ENCODE measurements at regions not wholly inside any gene's neighbourhood (a gene's known extent, or its start where the extent isn't known, plus 50 kb on each side); places are given as distances from the start of the nearest gene placed in this dataset.

- TF ChIP-seq ATF2 (tag by site-specific recombination; IDR thresholded peaks at IDR 0.05; ENCODE audit: low read depth) (peak; percentile 81), ZBTB20 (tag by site-specific recombination; IDR thresholded peaks at IDR 0.05) (peak; percentile 65), ZFP69B (tag by site-specific recombination; IDR thresholded peaks at IDR 0.05) (no peak)
- ChIA-PET CTCF (no interaction called here), POLR2A (no interaction called here)
- H3K4me3 ChIP-seq (ENCODE audit: low read depth, low read length), result no peak overlapping the region
- H3K36me3 ChIP-seq (ENCODE audit: control insufficient read depth in 2 of 2, insufficient read depth in 1 of 2, low read length in 2 of 2), result no peaks in the 10 kb centered on the region
- no peak overlapping the region for H3K27ac ChIP-seq (ENCODE audit: extremely low read depth, low read depth, low read length)
- H3K9me3 ChIP-seq (ENCODE audit: control insufficient read depth, insufficient read depth, low read depth, low read length), result no peaks in the 10 kb centered on the region
- no peaks in the 10 kb centered on the region for H3K4me1 ChIP-seq (ENCODE audit: control insufficient read depth, insufficient read depth, low read length)
These were observed 120.8 kb upstream of the TNPO1 start for GRCh38 chr5:72695659-72696058.

GRCh38 chr5:72694856-72695255 lies 121.6 kb upstream of the TNPO1 start:
- Histone ChIP-seq H3K4me1 (ENCODE audit: control insufficient read depth, insufficient read depth, low read length) (no peaks in the 10 kb centered on the region), H3K4me3 (ENCODE audit: low read depth, low read length) (no peak overlapping the region), H3K27ac (ENCODE audit: extremely low read depth, low read depth, low read length) (no peak overlapping the region), H3K9me3 (ENCODE audit: control insufficient read depth, insufficient read depth, low read depth, low read length) (no peaks in the 10 kb centered on the region), H3K36me3 (ENCODE audit: control insufficient read depth in 2 of 2, insufficient read depth in 1 of 2, low read length in 2 of 2) (no peaks in the 10 kb centered on the region)
- CTCF ChIA-PET, result no interaction called here
- TF ChIP-seq IKZF3 (tag by site-specific recombination; IDR thresholded peaks at IDR 0.05), result no peak
- no peak for TF ChIP-seq ZNF175 (tag by site-specific recombination; IDR thresholded peaks at IDR 0.05)
- TF ChIP-seq ZNF785 (tag by site-specific recombination; IDR thresholded peaks at IDR 0.05), result no peak
- no peak for TF ChIP-seq ZNF239 (tag by site-specific recombination; IDR thresholded peaks at IDR 0.05)
- no peak for TF ChIP-seq KLF10 (tag by site-specific recombination; IDR thresholded peaks at IDR 0.05)
- TF ChIP-seq ZNF624 (tag by site-specific recombination; IDR thresholded peaks at IDR 0.05), result no peak
- POLR2A ChIA-PET, result no interaction called here

GRCh38 chr5:72693546-72694205 lies 122.8 kb upstream of the TNPO1 start:
- H3K4me1 ChIP-seq (ENCODE audit: control insufficient read depth, insufficient read depth, low read length), result no peaks in the 10 kb centered on the region
- POLR2A ChIA-PET, result no interaction called here
- H3K4me3 ChIP-seq (ENCODE audit: low read depth, low read length), result no peak overlapping the region
- H3K36me3 ChIP-seq (ENCODE audit: control insufficient read depth in 2 of 2, insufficient read depth in 1 of 2, low read length in 2 of 2), result no peaks in the 10 kb centered on the region
- no peak overlapping the region for H3K27ac ChIP-seq (ENCODE audit: extremely low read depth, low read depth, low read length)
- CTCF ChIA-PET, result interaction anchor here (0.6 kb wide), 1 partner anchor 364 kb away, joined by 4 read pairs; no protein-coding TSS in a partner anchor
- no peaks in the 10 kb centered on the region for H3K9me3 ChIP-seq (ENCODE audit: control insufficient read depth, insufficient read depth, low read depth, low read length)
- TF ChIP-seq ZFP69B (tag by site-specific recombination; IDR thresholded peaks at IDR 0.05), result no peak
- TF ChIP-seq ZNF624 (tag by site-specific recombination; IDR thresholded peaks at IDR 0.05), result no peak
- no peak for TF ChIP-seq BCL11A (tag by site-specific recombination; IDR thresholded peaks at IDR 0.05; ENCODE audit: low read depth)
- TF ChIP-seq ZNF214 (tag by site-specific recombination; IDR thresholded peaks at IDR 0.05; ENCODE audit: borderline replicate concordance), result no peak
- TF ChIP-seq ZNF16 (tag by site-specific recombination; IDR thresholded peaks at IDR 0.05; ENCODE audit: low read depth), result no peak
- no peak for TF ChIP-seq ZNF394 (tag by site-specific recombination; IDR thresholded peaks at IDR 0.05; ENCODE audit: borderline replicate concordance)
- no peak for TF ChIP-seq ZNF677 (tag by site-specific recombination; IDR thresholded peaks at IDR 0.05)
- TF ChIP-seq ZNF596 (tag by site-specific recombination; IDR thresholded peaks at IDR 0.05), result no peak
- no peak for TF ChIP-seq WT1 (tag by site-specific recombination; IDR thresholded peaks at IDR 0.05)
- no peak for TF ChIP-seq YY2 (tag by site-specific recombination; IDR thresholded peaks at IDR 0.05)
- TF ChIP-seq TSHZ1 (tag by site-specific recombination; IDR thresholded peaks at IDR 0.05; ENCODE audit: borderline replicate concordance), result no peak
- no peak for TF ChIP-seq ZBTB8A (tag by site-specific recombination; IDR thresholded peaks at IDR 0.05)
- no peak for TF ChIP-seq ZNF843 (tag by site-specific recombination; IDR thresholded peaks at IDR 0.05)
- TF ChIP-seq ZNF660 (tag by site-specific recombination; IDR thresholded peaks at IDR 0.05), result no peak
- TF ChIP-seq ZNF645 (tag by site-specific recombination; IDR thresholded peaks at IDR 0.05), result no peak
- TF ChIP-seq PRDM6 (tag by site-specific recombination; IDR thresholded peaks at IDR 0.05), result no peak
- TF ChIP-seq ZNF324 (tag by site-specific recombination; IDR thresholded peaks at IDR 0.05), result no peak
- TF ChIP-seq SP2 (tag by site-specific recombination; IDR thresholded peaks at IDR 0.05), result no peak

Data from HEK293 (cell line).